ENCODE measurements at regions not wholly inside any gene's neighbourhood (a gene's known extent, or its start where the extent isn't known, plus 50 kb on each side); places are given as distances from the start of the nearest gene placed in this dataset.
"Not testable (repeated sequence)": the region's sequence is repeated elsewhere in the genome, so short reads cannot be mapped to it uniquely, and the experiment has no call there.

- DNase-seq = no peak
These were observed 109.4 kb upstream of the FANCL start for GRCh38 chr2:58350484-58350883.

- no peak for DNase-seq
These were observed 106.7 kb upstream of the FANCL start for GRCh38 chr2:58347810-58348209.

GRCh38 chr2:58341047-58341446 lies 99.9 kb upstream of the FANCL start:
- no peak for DNase-seq

GRCh38 chr2:58339548-58340243 lies 98.6 kb upstream of the FANCL start:
- DNase-seq = no peak

- DNase-seq = no peak
These were observed 95.3 kb upstream of the FANCL start for GRCh38 chr2:58336416-58336815.

DNA sequence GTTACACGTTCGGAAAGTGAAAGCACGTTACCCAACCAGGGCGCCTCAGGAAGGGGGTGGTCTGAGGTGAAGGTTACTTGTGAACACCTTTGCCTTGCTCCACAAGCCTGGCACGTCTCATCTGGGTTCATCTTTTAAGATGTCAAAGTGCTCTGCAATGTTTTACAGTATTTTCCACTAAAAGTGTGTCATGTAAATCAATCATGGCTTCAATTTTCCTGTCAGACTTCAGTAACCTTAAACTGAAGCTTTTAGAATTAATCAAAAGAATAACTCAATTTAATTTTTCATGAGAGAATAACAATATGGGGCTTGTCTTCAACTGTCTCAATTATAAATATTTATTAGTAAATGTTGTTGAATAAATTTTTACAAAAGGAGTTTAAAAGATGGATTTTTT lies 93.3 kb upstream of the FANCL start:
- DNase-seq = no peak

- not testable (repeated sequence) for DNase-seq
These were observed 84.3 kb upstream of the FANCL start for GRCh38 chr2:58325296-58325895.

DNA sequence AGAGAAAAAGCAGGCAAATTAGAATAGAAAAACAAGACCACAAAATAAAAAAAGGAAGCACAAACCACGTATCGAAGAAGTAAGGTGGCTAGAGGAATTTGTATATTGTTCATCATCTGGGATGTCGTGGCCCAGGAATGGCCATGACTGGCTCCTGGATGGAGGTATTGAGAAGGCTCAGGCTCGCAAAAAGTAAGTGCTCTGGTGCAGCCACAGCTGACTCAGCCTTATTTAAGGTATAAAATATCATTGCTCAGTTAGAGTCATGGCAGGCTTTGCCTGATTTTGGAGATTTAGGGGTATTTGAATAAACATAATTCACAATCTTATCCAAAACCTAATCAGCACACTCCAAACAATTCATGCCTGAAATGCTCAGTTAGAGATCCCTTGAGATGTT lies 78.4 kb upstream of the FANCL start:
- no peak for DNase-seq

DNA sequence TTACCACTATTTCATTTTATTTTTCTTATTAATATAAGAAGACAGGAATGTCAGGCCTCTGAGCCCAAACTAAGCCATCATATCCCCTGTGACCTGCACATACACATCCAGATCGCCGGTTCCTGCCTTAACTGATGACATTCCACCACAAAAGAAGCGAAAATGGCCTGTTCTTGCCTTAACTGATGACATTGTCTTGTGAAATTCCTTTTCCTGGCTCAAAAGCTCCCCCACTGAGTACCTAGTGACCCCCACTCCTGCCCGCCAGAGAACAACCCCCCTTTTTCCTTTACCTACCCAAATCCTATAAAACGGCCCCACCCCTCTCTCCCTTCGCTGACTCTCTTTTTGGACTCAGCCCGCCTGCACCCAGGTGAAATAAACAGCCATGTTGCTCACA lies 77.8 kb upstream of the FANCL start:
- DNase-seq = not testable (repeated sequence)

- no peak for DNase-seq
These were observed 72.8 kb upstream of the FANCL start for GRCh38 chr2:58313926-58314325.

- no peak for DNase-seq
These were observed 67.3 kb upstream of the FANCL start for GRCh38 chr2:58308435-58308834.

DNA sequence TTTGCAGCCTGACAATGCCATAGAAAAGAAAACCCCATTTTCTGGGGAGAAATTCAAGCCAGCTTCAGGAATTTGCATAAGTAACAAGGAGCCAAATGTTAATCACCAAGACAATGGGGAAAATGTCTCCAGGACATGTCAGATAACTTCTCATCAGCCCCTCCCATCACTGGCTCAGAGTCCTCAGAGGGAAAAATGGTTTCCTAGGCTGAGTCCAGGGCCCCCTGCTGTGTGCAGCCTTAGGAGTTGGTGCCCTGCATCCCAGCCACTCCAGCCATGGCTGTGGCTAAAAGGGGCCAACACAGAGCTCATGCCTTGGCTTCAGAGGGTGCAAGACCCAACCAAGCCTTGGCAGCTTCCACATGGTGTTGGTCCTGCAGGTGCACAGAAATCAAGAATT lies 63.7 kb upstream of the FANCL start:
- no peak for DNase-seq

DNA sequence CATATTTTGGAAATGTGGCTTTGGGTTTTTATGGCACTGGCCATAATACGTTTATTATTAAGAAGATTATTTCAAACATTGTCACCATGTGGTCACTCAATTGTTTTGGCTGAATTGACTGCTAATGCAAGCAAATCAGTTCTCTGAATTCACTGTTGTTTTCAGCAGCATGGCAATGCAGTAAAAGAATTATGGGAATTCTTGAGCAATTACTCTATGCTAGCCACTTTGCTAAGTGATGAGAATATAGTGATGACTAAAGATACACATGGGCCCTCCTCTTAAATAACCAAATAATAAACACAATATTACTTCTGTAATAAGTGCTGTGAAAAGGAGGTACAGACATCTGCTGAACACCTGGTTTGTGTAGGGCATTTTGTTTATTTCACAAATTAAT lies 58.0 kb upstream of the FANCL start:
- DNase-seq = no peak

- no peak for DNase-seq
These were observed 51.9 kb upstream of the FANCL start for GRCh38 chr2:58293056-58293455.

- DNase-seq = no peak
These were observed 50.8 kb upstream of the FANCL start for GRCh38 chr2:58291726-58292438.

All from NCI-H1092 (cell line).